ENCODE measurements at regions not wholly inside any gene's neighbourhood (a gene's known extent, or its start where the extent isn't known, plus 50 kb on each side); places are given as distances from the start of the nearest gene placed in this dataset.
A peak's percentile ranks its signal among the peaks of the same experiment; 100 is the strongest.

GRCh38 chr5:8751971-8752370, 793.9 kb downstream of the SEMA5A start:
- Histone ChIP-seq H3K27me3 (ENCODE audit: insufficient read depth) (no peaks in the 10 kb centered on the region), H3K4me2 (no peak overlapping the region), H3K9ac (no peak overlapping the region), H3K9me2 (no peaks in the 10 kb centered on the region), H3K27ac (ENCODE audit: low read depth in 2 of 2, low read length in 1 of 2) (no peak overlapping the region), H3K4me1 (ENCODE audit: control insufficient read depth in 1 of 2, insufficient read depth in 2 of 2, low read depth in 1 of 2, low read length in 1 of 2) (no peaks in the 10 kb centered on the region), H3K36me3 (replicated peaks in 1 of 2; ENCODE audit: control insufficient read depth in 1 of 2, insufficient read depth in 2 of 2, low read length in 1 of 2) (no peaks in the 10 kb centered on the region), H3K4me3 (ENCODE audit: low read depth in 2 of 2, low read length in 1 of 2) (no peak overlapping the region), H4K20me1 (ENCODE audit: insufficient read depth) (no peaks in the 10 kb centered on the region), H3K79me2 (ENCODE audit: insufficient read depth) (no peaks in the 10 kb centered on the region), H2AFZ (ENCODE audit: low read depth) (no peak overlapping the region), H3K9me3 (no peaks in the 10 kb centered on the region), H3F3A (replicated peaks; ENCODE audit: insufficient read depth) (no peaks in the 10 kb centered on the region)
- POLR2A ChIA-PET, result no interaction called here
- no peak for DNase-seq
- CTCF ChIA-PET, result no interaction called here
- no peak for TF ChIP-seq SIN3A (IDR thresholded peaks at IDR 0.05; ENCODE audit: borderline replicate concordance, low read depth, low read length)
- 35% methylated on average over 4 of the region's 4 CpGs for WGBS (ENCODE audit: low lambda C conversion rate)

- no peaks in the 10 kb centered on the region for H3F3A ChIP-seq (replicated peaks; ENCODE audit: insufficient read depth)
- no peak overlapping the region for H2AFZ ChIP-seq (ENCODE audit: low read depth)
- 33% methylated on average over 1 of the region's 1 CpG for WGBS (ENCODE audit: low lambda C conversion rate)
- no peaks in the 10 kb centered on the region for H3K27me3 ChIP-seq (ENCODE audit: insufficient read depth)
- no peaks in the 10 kb centered on the region for H3K4me1 ChIP-seq (ENCODE audit: control insufficient read depth in 1 of 2, insufficient read depth in 2 of 2, low read depth in 1 of 2, low read length in 1 of 2)
- ChIA-PET CTCF (no interaction called here), POLR2A (no interaction called here)
- no peak overlapping the region for H3K27ac ChIP-seq (ENCODE audit: low read depth in 2 of 2, low read length in 1 of 2)
- H3K9ac ChIP-seq, result no peak overlapping the region
- no peaks in the 10 kb centered on the region for H3K9me3 ChIP-seq
- H3K4me3 ChIP-seq (ENCODE audit: low read depth in 2 of 2, low read length in 1 of 2), result no peak overlapping the region
- no peaks in the 10 kb centered on the region for H3K9me2 ChIP-seq
- H3K4me2 ChIP-seq, result no peak overlapping the region
- DNase-seq, result no peak
- H4K20me1 ChIP-seq (ENCODE audit: insufficient read depth), result no peaks in the 10 kb centered on the region
- no peaks in the 10 kb centered on the region for H3K36me3 ChIP-seq (replicated peaks in 1 of 2; ENCODE audit: control insufficient read depth in 1 of 2, insufficient read depth in 2 of 2, low read length in 1 of 2)
- no peaks in the 10 kb centered on the region for H3K79me2 ChIP-seq (ENCODE audit: insufficient read depth)
- TF ChIP-seq EZH2phosphoT487 (IDR thresholded peaks at IDR 0.05; ENCODE audit: borderline replicate concordance, low read depth) (no peak), JUND (IDR thresholded peaks at IDR 0.05) (no peak), SMC3 (IDR thresholded peaks at IDR 0.05; ENCODE audit: low read depth, low read length) (no peak), PBX3 (IDR thresholded peaks at IDR 0.05) (no peak), TEAD4 (IDR thresholded peaks at IDR 0.05; ENCODE audit: borderline replicate concordance, insufficient read depth) (no peak), POLR2AphosphoS5 (IDR thresholded peaks at IDR 0.05; ENCODE audit: low read depth, low read length) (no peak)
These were observed 793.3 kb downstream of the SEMA5A start for GRCh38 chr5:8752595-8752994.

- H3K9ac ChIP-seq, result no peak overlapping the region
- POLR2A ChIA-PET, result no interaction called here
- H3K4me1 ChIP-seq (ENCODE audit: control insufficient read depth in 1 of 2, insufficient read depth in 2 of 2, low read depth in 1 of 2, low read length in 1 of 2), result no peaks in the 10 kb centered on the region
- no peak overlapping the region for H2AFZ ChIP-seq (ENCODE audit: low read depth)
- DNase-seq, result peak; percentile 33
- no peaks in the 10 kb centered on the region for H3K79me2 ChIP-seq (ENCODE audit: insufficient read depth)
- no peaks in the 10 kb centered on the region for H4K20me1 ChIP-seq (ENCODE audit: insufficient read depth)
- no peak overlapping the region for H3K27ac ChIP-seq (ENCODE audit: low read depth in 2 of 2, low read length in 1 of 2)
- H3F3A ChIP-seq (replicated peaks; ENCODE audit: insufficient read depth), result no peaks in the 10 kb centered on the region
- CTCF ChIA-PET, result interaction anchor here (0.5 to 1.3 kb wide), 6 partner anchors 46 to 1387 kb away, joined by 3 to 7 read pairs (median 3); no protein-coding TSS in a partner anchor
- no peaks in the 10 kb centered on the region for H3K9me2 ChIP-seq
- no peaks in the 10 kb centered on the region for H3K27me3 ChIP-seq (ENCODE audit: insufficient read depth)
- no peak overlapping the region for H3K4me3 ChIP-seq (ENCODE audit: low read depth in 2 of 2, low read length in 1 of 2)
- no peaks in the 10 kb centered on the region for H3K9me3 ChIP-seq
- H3K4me2 ChIP-seq, result no peak overlapping the region
- WGBS (ENCODE audit: low lambda C conversion rate), result 27% methylated on average over 2 of the region's 2 CpGs
- no peaks in the 10 kb centered on the region for H3K36me3 ChIP-seq (replicated peaks in 1 of 2; ENCODE audit: control insufficient read depth in 1 of 2, insufficient read depth in 2 of 2, low read length in 1 of 2)
- TF ChIP-seq CTCF (IDR thresholded peaks at IDR 0.05) (peak; percentile 76), REST (IDR thresholded peaks at IDR 0.05; ENCODE audit: low read depth, low read length) (no peak), FOXM1 (IDR thresholded peaks at IDR 0.05; ENCODE audit: low read depth) (no peak), FOXJ3 (CRISPR knock-in tag; IDR thresholded peaks at IDR 0.05) (no peak), MEF2A (IDR thresholded peaks at IDR 0.05; ENCODE audit: borderline replicate concordance, low read depth) (no peak), EP300 (IDR thresholded peaks at IDR 0.05; ENCODE audit: borderline replicate concordance in 1 of 2, low read depth in 1 of 2, low read length in 1 of 2) (no peak)
These were observed 789.3 kb downstream of the SEMA5A start for GRCh38 chr5:8756498-8757084.

All from SK-N-SH (cell line).